Astrocyte (in vitro differentiated cells and primary cell): ENCODE measurements at regions not wholly inside any gene's neighbourhood (a gene's known extent, or its start where the extent isn't known, plus 50 kb on each side); places are given as distances from the start of the nearest gene placed in this dataset.

ENCODE experiments used
- DNase-seq: peaks from one replicate; pipeline ENCODE4 v3.0.0-alpha.2; 2010; ENCODE audit warnings: low read depth
- FAIRE-seq: peaks from 2 replicates; lab custom pipeline; 2011; peaks lifted over from hg19 to GRCh38; lab: Jason Lieb, UNC
- H2AFZ ChIP-seq: 2 replicates; pipeline ENCODE4 v1.6.0; 2012; ENCODE audit warnings: low read depth, low read length, inconsistent platforms
- H3K27ac ChIP-seq: 2 replicates; pipeline ENCODE4 v1.5.1; 2011; ENCODE audit warnings: low read depth, low read length, inconsistent platforms
- H3K27me3 ChIP-seq: 2 replicates; pipeline ENCODE4 v1.6.0; 2011; ENCODE audit warnings: low read length, inconsistent platforms; ENCODE audit not compliant: insufficient read depth
- H3K36me3 ChIP-seq: 2 replicates; pipeline ENCODE4 v1.5.1; 2011; ENCODE audit warnings: low read length, inconsistent platforms; ENCODE audit not compliant: insufficient read depth
- H3K4me1 ChIP-seq: 2 replicates; pipeline ENCODE4 v1.5.1; 2011; ENCODE audit warnings: low read length, inconsistent platforms; ENCODE audit not compliant: insufficient read depth
- H3K4me2 ChIP-seq: 2 replicates; pipeline ENCODE4 v1.6.0; 2012; ENCODE audit warnings: low read length, inconsistent platforms
- H3K4me3 ChIP-seq: 2 replicates; pipeline ENCODE4 v1.5.1; 2011; ENCODE audit warnings: low read depth, mild to moderate bottlenecking, low read length, inconsistent platforms; ENCODE audit not compliant: insufficient read depth
- H3K79me2 ChIP-seq: 2 replicates; pipeline ENCODE4 v1.6.0; 2012; ENCODE audit warnings: mild to moderate bottlenecking, low read length, inconsistent platforms; ENCODE audit not compliant: insufficient read depth
- H3K9ac ChIP-seq: 2 replicates; pipeline ENCODE4 v1.6.0; 2012; ENCODE audit warnings: mild to moderate bottlenecking, low read length, inconsistent platforms
- H3K9me3 ChIP-seq: 2 replicates; pipeline ENCODE4 v1.5.1; 2012; ENCODE audit warnings: low read depth, mild to moderate bottlenecking, low read length, inconsistent platforms; ENCODE audit not compliant: insufficient read depth
- H4K20me1 ChIP-seq: 2 replicates; pipeline ENCODE4 v1.6.0; 2012; ENCODE audit warnings: low read length, inconsistent platforms; ENCODE audit not compliant: insufficient read depth
- H3K27ac Mint-ChIP-seq: one replicate; pipeline ENCODE4 v1.8.0; 2021; ENCODE audit warnings: mild to moderate bottlenecking, mixed read lengths; ENCODE audit not compliant: unreplicated experiment
- H3K27me3 Mint-ChIP-seq: one replicate; pipeline ENCODE4 v1.8.0; 2021; ENCODE audit warnings: low read depth, mixed read lengths; ENCODE audit not compliant: unreplicated experiment
- H3K36me3 Mint-ChIP-seq: one replicate; pipeline ENCODE4 v1.8.0; 2021; ENCODE audit warnings: low read depth, mixed read lengths; ENCODE audit not compliant: unreplicated experiment
- H3K4me1 Mint-ChIP-seq: one replicate; pipeline ENCODE4 v1.8.0; 2021; ENCODE audit warnings: low read depth, mixed read lengths; ENCODE audit not compliant: unreplicated experiment
- H3K4me3 Mint-ChIP-seq: one replicate; pipeline ENCODE4 v1.8.0; 2021; ENCODE audit warnings: mild to moderate bottlenecking, moderate library complexity, mixed read lengths; ENCODE audit not compliant: unreplicated experiment
- H3K9me3 Mint-ChIP-seq: one replicate; pipeline ENCODE4 v1.8.0; 2021; ENCODE audit warnings: mild to moderate bottlenecking, mixed read lengths; ENCODE audit not compliant: unreplicated experiment
- CTCF ChIP-seq: IDR thresholded peaks from 2 replicates; pipeline ENCODE4 v1.5.1; 2011; ENCODE audit warnings: low read depth, mild to moderate bottlenecking, inconsistent platforms, low read length, moderate library complexity; ENCODE audit not compliant: insufficient read depth
- EZH2 ChIP-seq: IDR thresholded peaks from 2 replicates; pipeline ENCODE4 v1.6.1; 2012; ENCODE audit warnings: mild to moderate bottlenecking, low read length, inconsistent platforms; ENCODE audit not compliant: insufficient read depth

GRCh38 chr10:2733278-2733963 lies 333.9 kb upstream of the PFKP start:
- H3K79me2 ChIP-seq: no peaks in the 10 kb centered on the region
- Mint-ChIP-seq H3K27me3 (no peaks in the 10 kb centered on the region), H3K36me3 (no peaks in the 10 kb centered on the region), H3K27ac (no peak overlapping the region), H3K4me3 (no peak overlapping the region), H3K9me3 (no peaks in the 10 kb centered on the region), H3K4me1 (no peaks in the 10 kb centered on the region)
- DNase-seq: no peak
- no peaks in the 10 kb centered on the region for H4K20me1 ChIP-seq
- H3K4me1 ChIP-seq: no peaks in the 10 kb centered on the region
- H3K9ac ChIP-seq: no peak overlapping the region
- H2AFZ ChIP-seq: no peak overlapping the region
- H3K36me3 ChIP-seq: no peaks in the 10 kb centered on the region
- H3K9me3 ChIP-seq: peaks cover 10% of the 10 kb centered on the region
- no peak overlapping the region for H3K27ac ChIP-seq
- no peak for TF ChIP-seq CTCF
- TF ChIP-seq EZH2: no peak
- FAIRE-seq: no peak
- H3K4me2 ChIP-seq: no peak overlapping the region
- no peaks in the 10 kb centered on the region for H3K27me3 ChIP-seq
- no peak overlapping the region for H3K4me3 ChIP-seq

- H3K36me3 Mint-ChIP-seq: no peaks in the 10 kb centered on the region
- H3K4me1 ChIP-seq: no peaks in the 10 kb centered on the region
- H3K4me2 ChIP-seq: no peak overlapping the region
- FAIRE-seq: no peak
- no peaks in the 10 kb centered on the region for H4K20me1 ChIP-seq
- H3K9me3 Mint-ChIP-seq: no peaks in the 10 kb centered on the region
- peaks cover 7% of the 10 kb centered on the region for H3K27me3 Mint-ChIP-seq
- TF ChIP-seq CTCF: no peak
- no peak for TF ChIP-seq EZH2
- H3K27ac Mint-ChIP-seq: no peak overlapping the region
- no peaks in the 10 kb centered on the region for H3K79me2 ChIP-seq
- no peak overlapping the region for H2AFZ ChIP-seq
- no peak overlapping the region for H3K27ac ChIP-seq
- no peaks in the 10 kb centered on the region for H3K27me3 ChIP-seq
- no peaks in the 10 kb centered on the region for H3K36me3 ChIP-seq
- no peak overlapping the region for H3K4me3 Mint-ChIP-seq
- no peak overlapping the region for H3K9ac ChIP-seq
- peaks cover 10% of the 10 kb centered on the region for H3K9me3 ChIP-seq
- DNase-seq: no peak
- no peaks in the 10 kb centered on the region for H3K4me1 Mint-ChIP-seq
- H3K4me3 ChIP-seq: no peak overlapping the region
Observed at GRCh38 chr10:2731940-2732339, 335.4 kb upstream of the PFKP start.

- Histone ChIP-seq H3K27me3 (no peaks in the 10 kb centered on the region), H2AFZ (no peak overlapping the region), H3K4me3 (no peak overlapping the region), H3K4me1 (no peaks in the 10 kb centered on the region), H3K79me2 (no peaks in the 10 kb centered on the region), H3K9me3 (peaks cover 5% of the 10 kb centered on the region), H3K4me2 (no peak overlapping the region), H4K20me1 (no peaks in the 10 kb centered on the region), H3K27ac (no peak overlapping the region), H3K9ac (no peak overlapping the region), H3K36me3 (no peaks in the 10 kb centered on the region)
- TF ChIP-seq CTCF: no peak
- TF ChIP-seq EZH2: no peak
- no peak overlapping the region for H3K27ac Mint-ChIP-seq
- no peaks in the 10 kb centered on the region for H3K4me1 Mint-ChIP-seq
- peaks cover 7% of the 10 kb centered on the region for H3K27me3 Mint-ChIP-seq
- no peaks in the 10 kb centered on the region for H3K36me3 Mint-ChIP-seq
- FAIRE-seq: no peak
- H3K9me3 Mint-ChIP-seq: no peaks in the 10 kb centered on the region
- DNase-seq: no peak
- H3K4me3 Mint-ChIP-seq: no peak overlapping the region
Observed at GRCh38 chr10:2729197-2729596, 338.2 kb upstream of the PFKP start.
